Fibroblast of lung (primary cell): ENCODE measurements at regions not wholly inside any gene's neighbourhood (a gene's known extent, or its start where the extent isn't known, plus 50 kb on each side); places are given as distances from the start of the nearest gene placed in this dataset.
"Not testable (repeated sequence)": the region's sequence is repeated elsewhere in the genome, so short reads cannot be mapped to it uniquely, and the experiment has no call there.

ENCODE experiments used
- DNase-seq, 2 donors: peaks; one replicate each; pipeline versions ENCODE4 v3.0.0 to v3.0.0-alpha.2; 2010; ENCODE audit warnings: low read depth in 2 of 2
- H2AFZ ChIP-seq: 2 replicates; pipeline ENCODE4 v1.5.1; 2012; ENCODE audit warnings: low read length, control low read depth, inconsistent platforms
- H3K27ac ChIP-seq: 2 replicates; pipeline ENCODE4 v1.5.1; 2011; ENCODE audit warnings: low read length, control low read depth; ENCODE audit not compliant: insufficient read depth
- H3K27me3 ChIP-seq: 2 replicates; pipeline ENCODE4 v1.5.1; 2011; ENCODE audit warnings: mild to moderate bottlenecking, low read length; ENCODE audit not compliant: control insufficient read depth, insufficient read depth
- H3K36me3 ChIP-seq: 2 replicates; pipeline ENCODE4 v1.5.1; 2011; ENCODE audit warnings: low read length; ENCODE audit not compliant: control insufficient read depth, insufficient read depth
- H3K4me1 ChIP-seq: 2 replicates; pipeline ENCODE4 v1.5.1; 2011; ENCODE audit warnings: low read length; ENCODE audit not compliant: control insufficient read depth, insufficient read depth; ENCODE audit errors: extremely low read depth
- H3K4me2 ChIP-seq: 2 replicates; pipeline ENCODE4 v1.5.1; 2011; ENCODE audit warnings: low read length, control low read depth; ENCODE audit not compliant: insufficient read depth; ENCODE audit errors: extremely low read depth
- H3K4me3 ChIP-seq, 4 experiments: fragments of 200-600 bp in 1 of 4; sonication (generic) in 1 of 4; replicated peaks in 1 of 4; 2 replicates each; pipeline ENCODE4 v1.5.1; 2011 to 2016; ENCODE audit warnings: low read length in 4 of 4, low read depth in 3 of 4, mild to moderate bottlenecking in 3 of 4, control low read depth in 2 of 4, inconsistent platforms in 1 of 4, mixed read lengths in 1 of 4; ENCODE audit not compliant: insufficient read depth in 1 of 4; ENCODE audit errors: control extremely low read depth in 1 of 4
- H3K79me2 ChIP-seq: 2 replicates; pipeline ENCODE4 v1.5.1; 2012; ENCODE audit warnings: mild to moderate bottlenecking, low read length, inconsistent platforms; ENCODE audit not compliant: control insufficient read depth, insufficient read depth
- H3K9ac ChIP-seq: 2 replicates; pipeline ENCODE4 v1.5.1; 2011; ENCODE audit warnings: mild to moderate bottlenecking, low read length, control low read depth; ENCODE audit not compliant: insufficient read depth
- H3K9me3 ChIP-seq: 2 replicates; pipeline ENCODE4 v1.5.1; 2012; ENCODE audit warnings: low read depth, low read length; ENCODE audit not compliant: control insufficient read depth, insufficient read depth
- H4K20me1 ChIP-seq: 2 replicates; pipeline ENCODE4 v1.5.1; 2011; ENCODE audit warnings: low read length; ENCODE audit not compliant: control insufficient read depth, insufficient read depth; ENCODE audit errors: extremely low read depth
- EZH2 ChIP-seq: IDR thresholded peaks from 2 replicates; pipeline ENCODE4 v1.5.1; 2012; ENCODE audit warnings: low read length, control low read depth, mild to moderate bottlenecking; ENCODE audit errors: missing control alignments
- TF ChIP-seq, protein P1 (sequence below), 2 donors: IDR thresholded peaks in 1 of 2; conservative IDR thresholded peaks in 1 of 2; 1 replicate in 1 of 2; 2 replicates in 1 of 2; pipeline ENCODE4 v1.5.1; 2011 to 2012; ENCODE audit warnings: low read length in 2 of 2, control low read depth in 1 of 2, inconsistent platforms in 1 of 2, low read depth in 1 of 2, mild to moderate bottlenecking in 1 of 2

DNA sequence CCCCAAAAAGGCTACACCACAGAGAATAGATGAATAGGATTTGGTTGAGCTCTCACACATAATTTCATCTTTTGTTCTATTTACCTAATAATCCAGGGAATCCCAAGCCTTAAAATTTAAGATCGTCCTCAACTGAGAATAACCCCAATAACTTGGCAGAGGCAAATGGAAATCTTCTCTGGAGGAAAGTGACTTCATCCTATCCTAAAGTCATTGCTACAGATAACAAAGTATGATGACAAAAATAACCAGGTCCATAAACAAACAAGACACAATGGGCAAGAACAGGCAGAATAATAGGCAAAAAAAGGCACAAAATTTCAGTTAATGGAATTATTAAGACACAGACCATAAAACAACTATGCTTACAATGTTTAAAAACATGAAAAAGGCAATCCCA is 177.3 kb upstream of the STK26 start:
- DNase-seq: no peak
- no peak overlapping the region for H3K4me2 ChIP-seq
- no peak overlapping the region for H3K27ac ChIP-seq
- no peak overlapping the region for H3K9ac ChIP-seq
- TF ChIP-seq EZH2: no peak
- TF ChIP-seq, protein P1, sequence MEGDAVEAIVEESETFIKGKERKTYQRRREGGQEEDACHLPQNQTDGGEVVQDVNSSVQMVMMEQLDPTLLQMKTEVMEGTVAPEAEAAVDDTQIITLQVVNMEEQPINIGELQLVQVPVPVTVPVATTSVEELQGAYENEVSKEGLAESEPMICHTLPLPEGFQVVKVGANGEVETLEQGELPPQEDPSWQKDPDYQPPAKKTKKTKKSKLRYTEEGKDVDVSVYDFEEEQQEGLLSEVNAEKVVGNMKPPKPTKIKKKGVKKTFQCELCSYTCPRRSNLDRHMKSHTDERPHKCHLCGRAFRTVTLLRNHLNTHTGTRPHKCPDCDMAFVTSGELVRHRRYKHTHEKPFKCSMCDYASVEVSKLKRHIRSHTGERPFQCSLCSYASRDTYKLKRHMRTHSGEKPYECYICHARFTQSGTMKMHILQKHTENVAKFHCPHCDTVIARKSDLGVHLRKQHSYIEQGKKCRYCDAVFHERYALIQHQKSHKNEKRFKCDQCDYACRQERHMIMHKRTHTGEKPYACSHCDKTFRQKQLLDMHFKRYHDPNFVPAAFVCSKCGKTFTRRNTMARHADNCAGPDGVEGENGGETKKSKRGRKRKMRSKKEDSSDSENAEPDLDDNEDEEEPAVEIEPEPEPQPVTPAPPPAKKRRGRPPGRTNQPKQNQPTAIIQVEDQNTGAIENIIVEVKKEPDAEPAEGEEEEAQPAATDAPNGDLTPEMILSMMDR (conservative IDR thresholded peaks at IDR 0.05 in 1 of 2, IDR thresholded peaks at IDR 0.05 in 1 of 2; ENCODE audit: low read depth in 1 of 2, low read length in 2 of 2): no peak
- H3K36me3 ChIP-seq: no peaks in the 10 kb centered on the region
- H3K4me1 ChIP-seq: no peaks in the 10 kb centered on the region
- no peaks in the 10 kb centered on the region for H3K27me3 ChIP-seq
- H4K20me1 ChIP-seq: no peaks in the 10 kb centered on the region
- H3K9me3 ChIP-seq: no peaks in the 10 kb centered on the region
- no peak overlapping the region for H2AFZ ChIP-seq
- H3K79me2 ChIP-seq: no peaks in the 10 kb centered on the region
- H3K4me3 ChIP-seq: no peak overlapping the region

DNA sequence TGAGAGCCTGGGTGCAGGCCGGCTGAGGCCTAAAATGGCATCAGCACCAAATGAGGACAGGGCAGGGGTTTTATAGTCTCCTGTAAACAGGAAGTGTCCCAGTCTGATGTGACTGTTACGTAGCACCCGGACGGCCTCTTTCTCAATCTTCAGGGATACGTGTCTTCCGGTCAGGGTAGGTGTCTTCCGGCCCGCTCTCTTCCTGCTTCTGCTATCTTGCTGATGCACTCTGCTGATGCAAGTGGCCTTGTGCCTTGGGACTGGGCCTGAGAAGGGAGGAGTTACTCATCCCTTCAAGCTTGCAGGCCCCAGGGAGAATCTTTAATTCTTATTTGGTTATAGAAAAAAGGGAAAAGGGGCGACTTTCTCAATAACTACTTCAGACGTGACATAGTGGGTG is 172.1 kb upstream of the STK26 start:
- not testable (repeated sequence) for H3K9ac ChIP-seq, H3K4me1 ChIP-seq, H3K9me3 ChIP-seq, DNase-seq, H3K27me3 ChIP-seq, H3K36me3 ChIP-seq, H4K20me1 ChIP-seq, H2AFZ ChIP-seq, H3K4me3 ChIP-seq, H3K27ac ChIP-seq, H3K4me2 ChIP-seq, H3K79me2 ChIP-seq

DNA sequence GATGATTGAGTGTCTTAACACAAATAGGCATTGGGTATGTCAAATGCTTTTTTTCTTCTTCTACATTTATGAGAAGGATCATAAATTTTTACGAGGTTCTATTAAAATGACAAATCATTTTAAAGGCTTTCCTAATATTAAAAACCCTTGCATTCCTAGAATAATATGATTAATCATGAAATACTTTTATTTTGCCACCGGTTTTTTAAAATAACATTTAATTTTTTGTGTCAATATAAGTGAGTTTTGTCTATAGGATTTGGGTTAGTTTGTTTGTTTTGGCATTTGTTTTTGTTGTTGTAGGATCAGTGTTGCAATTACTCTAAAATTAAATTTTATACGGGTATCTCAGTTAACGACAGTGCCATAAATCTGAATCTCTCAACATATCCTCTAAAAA is 169.7 kb upstream of the STK26 start:
- H3K27me3 ChIP-seq: no peaks in the 10 kb centered on the region
- H3K4me3 ChIP-seq: no peak overlapping the region
- H3K9ac ChIP-seq: no peak overlapping the region
- H3K9me3 ChIP-seq: no peaks in the 10 kb centered on the region
- no peak overlapping the region for H3K4me2 ChIP-seq
- H2AFZ ChIP-seq: no peak overlapping the region
- TF ChIP-seq, protein P1 (conservative IDR thresholded peaks at IDR 0.05 in 1 of 2, IDR thresholded peaks at IDR 0.05 in 1 of 2; ENCODE audit: low read depth in 1 of 2, low read length in 2 of 2): no peak
- no peak for TF ChIP-seq EZH2
- no peaks in the 10 kb centered on the region for H4K20me1 ChIP-seq
- H3K4me1 ChIP-seq: no peaks in the 10 kb centered on the region
- H3K27ac ChIP-seq: no peak overlapping the region
- H3K36me3 ChIP-seq: no peaks in the 10 kb centered on the region
- no peaks in the 10 kb centered on the region for H3K79me2 ChIP-seq
- no peak for DNase-seq

DNA sequence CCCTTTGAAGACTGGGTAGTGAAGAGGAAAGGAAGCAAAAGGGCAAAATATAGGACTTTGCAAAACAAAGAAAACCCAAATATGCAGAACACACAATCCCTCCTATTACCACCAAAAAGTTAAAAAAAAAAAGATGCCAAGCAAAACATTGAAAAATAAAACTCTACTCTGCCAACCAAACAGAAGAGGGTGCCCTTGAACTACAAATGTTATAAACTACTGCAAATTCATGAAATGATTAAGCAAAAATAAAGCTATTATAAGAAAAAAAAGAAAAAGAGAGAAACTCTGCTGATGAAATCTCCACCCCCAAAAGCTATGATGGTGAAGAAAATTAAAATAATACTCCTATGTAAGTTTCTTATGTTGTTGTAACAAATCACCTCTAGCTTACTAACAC is 168.5 kb upstream of the STK26 start:
- H3K4me2 ChIP-seq: no peak overlapping the region
- H3K9me3 ChIP-seq: no peaks in the 10 kb centered on the region
- H3K79me2 ChIP-seq: no peaks in the 10 kb centered on the region
- no peaks in the 10 kb centered on the region for H4K20me1 ChIP-seq
- H3K27me3 ChIP-seq: no peaks in the 10 kb centered on the region
- H2AFZ ChIP-seq: no peak overlapping the region
- no peak overlapping the region for H3K9ac ChIP-seq
- peak in 1 of 2 donors; percentile 7 for DNase-seq
- H3K4me3 ChIP-seq: no peak overlapping the region
- TF ChIP-seq EZH2: no peak
- H3K27ac ChIP-seq: no peak overlapping the region
- H3K36me3 ChIP-seq: no peaks in the 10 kb centered on the region
- no peaks in the 10 kb centered on the region for H3K4me1 ChIP-seq
